ENCODE measurements at regions not wholly inside any gene's neighbourhood (a gene's known extent, or its start where the extent isn't known, plus 50 kb on each side); places are given as distances from the start of the nearest gene placed in this dataset.
A peak's percentile ranks its signal among the peaks of the same experiment; 100 is the strongest.

GRCh38 chrX:69032601-69033000, 132.7 kb downstream of the PJA1 start:
- no peak for TF ChIP-seq CTCF (IDR thresholded peaks at IDR 0.05)
- H3K36me3 Mint-ChIP-seq (ENCODE audit: unreplicated experiment) = no peaks in the 10 kb centered on the region
- DNase-seq (ENCODE audit: extremely low spot score, unreplicated experiment) = peak; percentile 75
- H3K27ac Mint-ChIP-seq (ENCODE audit: unreplicated experiment) = no peak overlapping the region
- H3K4me1 Mint-ChIP-seq (ENCODE audit: unreplicated experiment) = peaks cover 11% of the 10 kb centered on the region
- H3K4me3 Mint-ChIP-seq (ENCODE audit: unreplicated experiment) = no peak overlapping the region
- no peaks in the 10 kb centered on the region for H3K27me3 Mint-ChIP-seq (ENCODE audit: unreplicated experiment)
- no peaks in the 10 kb centered on the region for H3K9me3 Mint-ChIP-seq (ENCODE audit: unreplicated experiment)

GRCh38 chrX:69031971-69032391, 133.3 kb downstream of the PJA1 start:
- no peaks in the 10 kb centered on the region for H3K27me3 Mint-ChIP-seq (ENCODE audit: unreplicated experiment)
- H3K9me3 Mint-ChIP-seq (ENCODE audit: unreplicated experiment) = no peaks in the 10 kb centered on the region
- no peak for DNase-seq (ENCODE audit: extremely low spot score, unreplicated experiment)

GRCh38 chrX:69031181-69031580, 134.1 kb downstream of the PJA1 start:
- no peaks in the 10 kb centered on the region for H3K9me3 Mint-ChIP-seq (ENCODE audit: unreplicated experiment)
- no peak overlapping the region for H3K27ac Mint-ChIP-seq (ENCODE audit: unreplicated experiment)
- peak; percentile 73 for DNase-seq (ENCODE audit: extremely low spot score, unreplicated experiment)
- H3K36me3 Mint-ChIP-seq (ENCODE audit: unreplicated experiment) = peaks cover 1% of the 10 kb centered on the region
- no peaks in the 10 kb centered on the region for H3K27me3 Mint-ChIP-seq (ENCODE audit: unreplicated experiment)
- no peak overlapping the region for H3K4me3 Mint-ChIP-seq (ENCODE audit: unreplicated experiment)
- TF ChIP-seq CTCF (IDR thresholded peaks at IDR 0.05) = peak; percentile 14
- peaks cover 4% of the 10 kb centered on the region for H3K4me1 Mint-ChIP-seq (ENCODE audit: unreplicated experiment)

More at GRCh38 chrX:69031971-69032391, 133.3 kb downstream of the PJA1 start:
- H3K4me3 Mint-ChIP-seq (ENCODE audit: unreplicated experiment) = no peak overlapping the region
- H3K4me1 Mint-ChIP-seq (ENCODE audit: unreplicated experiment) = peaks cover 9% of the 10 kb centered on the region
- no peaks in the 10 kb centered on the region for H3K36me3 Mint-ChIP-seq (ENCODE audit: unreplicated experiment)
- TF ChIP-seq CTCF (IDR thresholded peaks at IDR 0.05) = no peak
- H3K27ac Mint-ChIP-seq (ENCODE audit: unreplicated experiment) = no peak overlapping the region

GRCh38 chrX:69029771-69030170, 135.5 kb downstream of the PJA1 start:
- peaks cover 2% of the 10 kb centered on the region for H3K36me3 Mint-ChIP-seq (ENCODE audit: unreplicated experiment)
- no peaks in the 10 kb centered on the region for H3K27me3 Mint-ChIP-seq (ENCODE audit: unreplicated experiment)
- peaks cover 4% of the 10 kb centered on the region for H3K4me1 Mint-ChIP-seq (ENCODE audit: unreplicated experiment)
- peak; percentile 74 for DNase-seq (ENCODE audit: extremely low spot score, unreplicated experiment)
- H3K9me3 Mint-ChIP-seq (ENCODE audit: unreplicated experiment) = no peaks in the 10 kb centered on the region
- H3K27ac Mint-ChIP-seq (ENCODE audit: unreplicated experiment) = no peak overlapping the region
- no peak overlapping the region for H3K4me3 Mint-ChIP-seq (ENCODE audit: unreplicated experiment)
- TF ChIP-seq CTCF (IDR thresholded peaks at IDR 0.05) = no peak

GRCh38 chrX:69028761-69029120, 136.5 kb downstream of the PJA1 start:
- no peak for TF ChIP-seq CTCF (IDR thresholded peaks at IDR 0.05)
- no peaks in the 10 kb centered on the region for H3K27me3 Mint-ChIP-seq (ENCODE audit: unreplicated experiment)
- peak; percentile 65 for DNase-seq (ENCODE audit: extremely low spot score, unreplicated experiment)
- no peak overlapping the region for H3K27ac Mint-ChIP-seq (ENCODE audit: unreplicated experiment)
- H3K4me1 Mint-ChIP-seq (ENCODE audit: unreplicated experiment) = peaks cover 5% of the 10 kb centered on the region
- no peaks in the 10 kb centered on the region for H3K9me3 Mint-ChIP-seq (ENCODE audit: unreplicated experiment)
- peaks cover 2% of the 10 kb centered on the region for H3K36me3 Mint-ChIP-seq (ENCODE audit: unreplicated experiment)
- no peak overlapping the region for H3K4me3 Mint-ChIP-seq (ENCODE audit: unreplicated experiment)
